GM23248 (cell line): ENCODE measurements at regions not wholly inside any gene's neighbourhood (a gene's known extent, or its start where the extent isn't known, plus 50 kb on each side); places are given as distances from the start of the nearest gene placed in this dataset.
A peak's percentile ranks its signal among the peaks of the same experiment; 100 is the strongest.

ENCODE experiments used
- DNase-seq: peaks from one replicate; pipeline ENCODE4 v3.0.0-alpha.2; 2015
- H2AFZ ChIP-seq: fragments of 200-600 bp; sonication (generic); 2 replicates; pipeline ENCODE4 v1.6.1; 2016; ENCODE audit warnings: antibody characterized with exemption
- H3F3A ChIP-seq: fragments of 200-600 bp; sonication (generic); 2 replicates; pipeline ENCODE4 v1.6.1; 2016; ENCODE audit warnings: mild to moderate bottlenecking, antibody characterized with exemption, mixed run types; ENCODE audit not compliant: insufficient read depth
- H3K27ac ChIP-seq: fragments of 200-600 bp; sonication (generic); 2 replicates; pipeline ENCODE4 v1.5.1; 2016; ENCODE audit warnings: mild to moderate bottlenecking
- H3K27me3 ChIP-seq: fragments of 200-600 bp; sonication (generic); replicated peaks from 2 replicates; pipeline ENCODE4 v1.6.1; 2016; ENCODE audit warnings: mild to moderate bottlenecking; ENCODE audit not compliant: insufficient read depth
- H3K36me3 ChIP-seq: fragments of 200-600 bp; sonication (generic); 2 replicates; pipeline ENCODE4 v1.6.1; 2016; ENCODE audit warnings: low read depth, mild to moderate bottlenecking
- H3K4me1 ChIP-seq: fragments of 200-600 bp; sonication (generic); 2 replicates; pipeline ENCODE4 v1.6.1; 2016; ENCODE audit warnings: mild to moderate bottlenecking; ENCODE audit not compliant: insufficient read depth
- H3K4me2 ChIP-seq: fragments of 200-600 bp; sonication (generic); one replicate; pipeline ENCODE4 v1.6.1; 2016; ENCODE audit warnings: mild to moderate bottlenecking; ENCODE audit not compliant: unreplicated experiment
- H3K4me3 ChIP-seq: fragments of 200-600 bp; sonication (generic); 2 replicates; pipeline ENCODE4 v1.5.1; 2016; ENCODE audit warnings: mild to moderate bottlenecking
- H3K79me2 ChIP-seq: fragments of 200-600 bp; sonication (generic); 2 replicates; pipeline ENCODE4 v1.6.1; 2016; ENCODE audit warnings: mild to moderate bottlenecking; ENCODE audit not compliant: insufficient read depth
- H3K9ac ChIP-seq: fragments of 200-600 bp; sonication (generic); 2 replicates; pipeline ENCODE4 v1.6.1; 2016; ENCODE audit warnings: mild to moderate bottlenecking
- H3K9me2 ChIP-seq: fragments of 200-600 bp; sonication (generic); 2 replicates; pipeline ENCODE4 v1.6.1; 2016; ENCODE audit warnings: mixed run types, mild to moderate bottlenecking, moderate library complexity; ENCODE audit not compliant: insufficient read depth
- H3K9me3 ChIP-seq: fragments of 200-600 bp; sonication (generic); one replicate; pipeline ENCODE4 v1.6.1; 2017; ENCODE audit warnings: low read depth
- H4K20me1 ChIP-seq: fragments of 200-600 bp; sonication (generic); 2 replicates; pipeline ENCODE4 v1.6.0; 2016; ENCODE audit not compliant: insufficient read depth
- EZH2 ChIP-seq: fragments of 200-600 bp; sonication (generic); IDR thresholded peaks from 2 replicates; pipeline ENCODE4 v1.6.1; 2018; ENCODE audit warnings: antibody characterized with exemption, mild to moderate bottlenecking; ENCODE audit not compliant: insufficient read depth, poor library complexity, severe bottlenecking
- EZH2phosphoT487 ChIP-seq: fragments of 200-600 bp; sonication (generic); IDR thresholded peaks from 2 replicates; pipeline ENCODE4 v1.6.1; 2018; ENCODE audit warnings: antibody characterized with exemption, moderate library complexity, mild to moderate bottlenecking, low read depth; ENCODE audit not compliant: insufficient read depth
- WGBS, 2 experiments: methylation state at CpG; one replicate each; pipeline ENCODE4 v1.1.6; 2015 to 2017; ENCODE audit warnings: low lambda C conversion rate in 2 of 2, low coverage in 1 of 2; ENCODE audit errors: missing lambda C conversion rate in 2 of 2; 5-methylcytosine and 5-hydroxymethylcytosine counted together
- in situ Hi-C: fragments of 300-500 bp; cut with MboI; formaldehyde crosslinking; loops from 2 replicates; pipeline ENCODE4 v1.15.0; 2020

GRCh38 chr10:30154561-30154960 lies 95.2 kb upstream of the JCAD start:
- Histone ChIP-seq H3K9ac (no peak overlapping the region), H3K9me3 (no peaks in the 10 kb centered on the region), H3K36me3 (no peaks in the 10 kb centered on the region), H3K27me3 (no peaks in the 10 kb centered on the region), H4K20me1 (no peaks in the 10 kb centered on the region), H3K4me3 (no peak overlapping the region), H2AFZ (no peak overlapping the region), H3K4me2 (no peak overlapping the region), H3F3A (peaks cover 6% of the 10 kb centered on the region; the same call in 1 of the 2 replicates), H3K4me1 (peaks cover 14% of the 10 kb centered on the region), H3K79me2 (no peaks in the 10 kb centered on the region), H3K27ac (no peak overlapping the region), H3K9me2 (no peaks in the 10 kb centered on the region)
- no peak for TF ChIP-seq EZH2phosphoT487
- no peak for TF ChIP-seq EZH2
- WGBS, 2 experiments = 32 to 50% methylated on average over 1 of the region's 1 CpG
- in situ Hi-C loops = no loop called here
- DNase-seq = no peak

DNA sequence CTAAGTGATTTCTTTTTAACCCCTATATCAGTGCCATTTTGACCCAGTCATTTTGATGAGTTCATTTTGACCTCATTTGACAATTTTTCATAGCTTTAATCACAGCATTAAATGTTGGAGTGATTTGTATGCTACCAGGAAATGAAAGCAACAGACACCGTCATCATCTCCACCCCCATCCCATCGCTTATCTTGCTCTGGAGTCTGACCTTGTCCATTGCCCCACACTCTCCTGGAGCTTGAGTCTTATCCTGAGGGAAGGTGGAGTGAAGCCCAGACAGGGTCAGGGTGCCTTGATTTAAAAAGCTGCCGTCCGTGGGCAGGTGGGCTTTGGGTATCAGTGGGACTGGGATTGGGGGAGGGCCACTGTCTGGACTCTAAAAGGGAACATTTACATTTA lies 94.7 kb upstream of the JCAD start:
- H3K4me3 ChIP-seq = no peak overlapping the region
- WGBS, 2 experiments = 93 to 94% methylated on average over 4 of the region's 4 CpGs
- H2AFZ ChIP-seq = no peak overlapping the region
- no peak overlapping the region for H3K4me2 ChIP-seq
- H3F3A ChIP-seq = peaks cover 6% of the 10 kb centered on the region; the same call in 1 of the 2 replicates
- H3K9me3 ChIP-seq = no peaks in the 10 kb centered on the region
- no peaks in the 10 kb centered on the region for H3K9me2 ChIP-seq
- no peak overlapping the region for H3K27ac ChIP-seq
- TF ChIP-seq EZH2 = no peak
- no peak for TF ChIP-seq EZH2phosphoT487
- in situ Hi-C loops = no loop called here
- peaks cover 14% of the 10 kb centered on the region for H3K4me1 ChIP-seq
- no peaks in the 10 kb centered on the region for H4K20me1 ChIP-seq
- no peaks in the 10 kb centered on the region for H3K79me2 ChIP-seq
- H3K9ac ChIP-seq = no peak overlapping the region
- no peaks in the 10 kb centered on the region for H3K36me3 ChIP-seq
- no peak for DNase-seq
- no peaks in the 10 kb centered on the region for H3K27me3 ChIP-seq

- Histone ChIP-seq H3K4me1 (peaks cover 10% of the 10 kb centered on the region), H3K79me2 (no peaks in the 10 kb centered on the region), H3K4me2 (peak overlapping the region; percentile 62), H3K4me3 (no peak overlapping the region), H3K27me3 (no peaks in the 10 kb centered on the region), H2AFZ (peak overlapping the region; percentile 63), H3K9me2 (no peaks in the 10 kb centered on the region), H3K36me3 (no peaks in the 10 kb centered on the region), H4K20me1 (no peaks in the 10 kb centered on the region), H3F3A (no peaks in the 10 kb centered on the region; the same call in 1 of the 2 replicates), H3K27ac (peak overlapping the region; percentile 86), H3K9me3 (no peaks in the 10 kb centered on the region), H3K9ac (peak overlapping the region; percentile 64)
- in situ Hi-C loops = no loop called here
- TF ChIP-seq EZH2 = no peak
- no peak for TF ChIP-seq EZH2phosphoT487
- peak; percentile 97 for DNase-seq
- 25 to 31% methylated on average over 8 of the region's 8 CpGs for WGBS, 2 experiments
These were observed 92.4 kb upstream of the JCAD start for GRCh38 chr10:30151581-30152389.

GRCh38 chr10:30141423-30141822 lies 82.0 kb upstream of the JCAD start:
- 0 out of 2 replicates have a peak, but pooled peaks cover 3% of the 10 kb centered on the region for H3K27me3 ChIP-seq

More at GRCh38 chr10:30141423-30141822, 82.0 kb upstream of the JCAD start:
- no peak overlapping the region for H3K9ac ChIP-seq
- H4K20me1 ChIP-seq = no peaks in the 10 kb centered on the region
- H3K4me2 ChIP-seq = no peak overlapping the region
- no peak for DNase-seq
- no peaks in the 10 kb centered on the region for H3K9me2 ChIP-seq
- no peaks in the 10 kb centered on the region for H3K36me3 ChIP-seq
- H3K27ac ChIP-seq = no peak overlapping the region
- no peaks in the 10 kb centered on the region for H3F3A ChIP-seq
- WGBS, 2 experiments = 47% methylated on average over 2 of the region's 2 CpGs
- TF ChIP-seq EZH2phosphoT487 (no peak), EZH2 (no peak)
- in situ Hi-C loops = no loop called here
- H3K4me1 ChIP-seq = no peaks in the 10 kb centered on the region
- H3K9me3 ChIP-seq = no peaks in the 10 kb centered on the region
- no peaks in the 10 kb centered on the region for H3K79me2 ChIP-seq
- no peak overlapping the region for H3K4me3 ChIP-seq
- no peak overlapping the region for H2AFZ ChIP-seq
